ENCODE measurements at regions not wholly inside any gene's neighbourhood (a gene's known extent, or its start where the extent isn't known, plus 50 kb on each side); places are given as distances from the start of the nearest gene placed in this dataset.

DNA sequence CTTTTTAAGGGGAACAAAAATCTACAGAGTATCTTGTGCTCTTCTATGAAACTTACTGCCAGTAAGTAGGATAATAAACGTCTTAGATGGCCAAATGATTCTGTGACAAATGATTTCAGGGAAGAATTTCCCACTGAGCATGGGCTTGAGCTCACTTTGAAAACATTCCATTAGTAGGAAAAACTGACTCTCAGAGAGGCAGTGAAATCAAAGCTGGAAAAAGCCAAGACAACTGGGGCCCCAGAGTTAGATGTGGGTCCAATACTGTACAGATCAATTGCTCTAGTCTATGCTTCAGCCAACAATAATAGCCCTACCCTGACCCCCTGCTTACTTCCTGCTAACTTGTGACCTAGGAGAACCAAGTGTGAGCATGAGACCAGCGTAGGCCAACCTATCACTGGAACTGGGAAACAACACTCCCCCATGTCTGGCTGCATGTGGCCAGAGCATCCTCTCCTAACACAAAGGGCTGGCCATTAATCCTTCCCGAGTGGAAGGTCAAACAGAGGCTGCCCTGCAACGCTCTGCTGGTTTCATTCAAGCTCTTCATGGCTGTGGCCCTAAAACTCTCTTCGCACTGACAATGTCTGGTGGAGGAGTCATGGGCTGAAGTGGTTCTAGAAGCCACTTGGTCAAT, 68.8 kb downstream of the FOXB1 start:
- in situ Hi-C loops (cut with MboI; ENCODE audit: low pct_unique_long_range_greater_than_20kb, low sequenced_read_pairs, unreplicated experiment), result no loop called here
- TF ChIP-seq, protein P1, sequence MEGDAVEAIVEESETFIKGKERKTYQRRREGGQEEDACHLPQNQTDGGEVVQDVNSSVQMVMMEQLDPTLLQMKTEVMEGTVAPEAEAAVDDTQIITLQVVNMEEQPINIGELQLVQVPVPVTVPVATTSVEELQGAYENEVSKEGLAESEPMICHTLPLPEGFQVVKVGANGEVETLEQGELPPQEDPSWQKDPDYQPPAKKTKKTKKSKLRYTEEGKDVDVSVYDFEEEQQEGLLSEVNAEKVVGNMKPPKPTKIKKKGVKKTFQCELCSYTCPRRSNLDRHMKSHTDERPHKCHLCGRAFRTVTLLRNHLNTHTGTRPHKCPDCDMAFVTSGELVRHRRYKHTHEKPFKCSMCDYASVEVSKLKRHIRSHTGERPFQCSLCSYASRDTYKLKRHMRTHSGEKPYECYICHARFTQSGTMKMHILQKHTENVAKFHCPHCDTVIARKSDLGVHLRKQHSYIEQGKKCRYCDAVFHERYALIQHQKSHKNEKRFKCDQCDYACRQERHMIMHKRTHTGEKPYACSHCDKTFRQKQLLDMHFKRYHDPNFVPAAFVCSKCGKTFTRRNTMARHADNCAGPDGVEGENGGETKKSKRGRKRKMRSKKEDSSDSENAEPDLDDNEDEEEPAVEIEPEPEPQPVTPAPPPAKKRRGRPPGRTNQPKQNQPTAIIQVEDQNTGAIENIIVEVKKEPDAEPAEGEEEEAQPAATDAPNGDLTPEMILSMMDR (IDR thresholded peaks at IDR 0.05; ENCODE audit: extremely low read depth, insufficient read depth, missing control alignments), result no peak
- DNase-seq (ENCODE audit: low spot score), result no peak

DNA sequence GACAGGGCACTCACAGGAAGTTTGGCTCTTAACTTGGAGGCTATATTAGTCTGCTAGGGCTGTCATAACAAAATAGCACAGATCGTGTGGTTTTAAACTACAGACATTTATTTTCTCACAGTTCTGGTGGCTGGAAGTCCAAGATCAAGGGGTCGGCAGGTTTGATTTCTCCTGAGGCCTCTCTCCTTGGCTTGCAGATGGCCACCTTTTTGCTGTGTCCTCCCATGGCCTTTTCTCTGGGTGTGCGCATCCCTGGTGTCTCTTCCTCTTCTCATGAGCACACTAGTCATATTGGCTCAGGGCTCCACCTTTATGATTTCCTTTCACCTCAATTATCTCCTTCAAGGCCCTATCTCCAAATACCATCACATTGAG, 69.3 kb downstream of the FOXB1 start:
- TF ChIP-seq, protein P1 (IDR thresholded peaks at IDR 0.05; ENCODE audit: extremely low read depth, insufficient read depth, missing control alignments), result no peak
- no peak for DNase-seq (ENCODE audit: low spot score)
- in situ Hi-C loops (cut with MboI; ENCODE audit: low pct_unique_long_range_greater_than_20kb, low sequenced_read_pairs, unreplicated experiment), result no loop called here

DNA sequence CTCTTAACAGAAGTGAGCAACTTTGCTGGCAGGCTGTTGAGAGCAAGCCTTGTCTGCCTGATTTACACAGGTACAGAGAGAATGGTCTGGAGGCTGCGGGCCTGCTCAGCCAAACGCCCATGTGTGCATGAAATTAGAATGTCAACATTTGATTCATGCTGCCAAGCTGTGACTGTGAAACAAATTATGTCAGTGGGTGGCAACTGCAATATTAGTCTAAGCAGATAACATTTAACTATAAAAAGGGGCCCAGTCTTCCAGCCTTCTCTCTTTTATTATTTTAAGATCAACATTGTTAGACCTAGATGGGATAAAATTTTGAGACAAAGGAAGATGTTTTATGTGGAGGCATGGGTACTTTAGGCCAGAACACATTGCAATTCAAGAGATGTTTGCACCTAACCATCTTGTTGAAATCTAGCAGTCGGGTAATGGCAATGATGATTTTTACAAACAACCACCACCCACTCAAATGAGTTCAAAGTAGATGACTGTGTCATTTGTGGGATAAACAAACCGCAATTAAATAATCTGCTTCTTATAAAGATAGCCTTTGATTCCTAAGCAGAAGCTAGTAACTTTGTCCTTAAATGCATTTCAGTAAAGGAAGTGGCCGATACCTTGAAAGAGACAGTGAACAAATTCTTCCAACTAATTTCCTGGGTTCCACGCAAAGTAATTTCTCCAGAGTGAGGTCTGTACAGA, 70.2 kb downstream of the FOXB1 start:
- TF ChIP-seq, protein P1 (IDR thresholded peaks at IDR 0.05; ENCODE audit: extremely low read depth, insufficient read depth, missing control alignments), result no peak
- no peak for DNase-seq (ENCODE audit: low spot score)
- in situ Hi-C loops (cut with MboI; ENCODE audit: low pct_unique_long_range_greater_than_20kb, low sequenced_read_pairs, unreplicated experiment), result no loop called here

DNA sequence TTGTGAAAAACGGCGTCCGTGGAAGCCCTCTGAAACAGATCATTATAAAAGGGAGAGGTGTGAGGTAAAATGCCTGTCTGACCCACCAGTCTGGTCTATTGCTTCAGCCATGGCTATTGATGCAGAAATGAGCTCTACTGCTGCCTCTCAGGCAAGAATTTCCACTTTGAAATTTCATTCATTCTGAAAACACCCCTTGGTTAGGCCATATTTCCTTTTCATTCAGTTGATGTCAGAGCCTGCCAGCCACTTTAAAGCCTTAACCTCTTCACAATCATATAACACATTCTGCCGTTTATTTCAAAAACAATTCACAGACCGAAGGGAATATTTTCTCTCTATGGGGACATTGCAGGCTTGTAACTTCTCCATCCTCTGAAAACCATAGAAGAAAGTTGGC, 71.9 kb downstream of the FOXB1 start:
- TF ChIP-seq, protein P1 (IDR thresholded peaks at IDR 0.05; ENCODE audit: extremely low read depth, insufficient read depth, missing control alignments), result no peak
- DNase-seq (ENCODE audit: low spot score), result no peak
- in situ Hi-C loops (cut with MboI; ENCODE audit: low pct_unique_long_range_greater_than_20kb, low sequenced_read_pairs, unreplicated experiment), result no loop called here

DNA sequence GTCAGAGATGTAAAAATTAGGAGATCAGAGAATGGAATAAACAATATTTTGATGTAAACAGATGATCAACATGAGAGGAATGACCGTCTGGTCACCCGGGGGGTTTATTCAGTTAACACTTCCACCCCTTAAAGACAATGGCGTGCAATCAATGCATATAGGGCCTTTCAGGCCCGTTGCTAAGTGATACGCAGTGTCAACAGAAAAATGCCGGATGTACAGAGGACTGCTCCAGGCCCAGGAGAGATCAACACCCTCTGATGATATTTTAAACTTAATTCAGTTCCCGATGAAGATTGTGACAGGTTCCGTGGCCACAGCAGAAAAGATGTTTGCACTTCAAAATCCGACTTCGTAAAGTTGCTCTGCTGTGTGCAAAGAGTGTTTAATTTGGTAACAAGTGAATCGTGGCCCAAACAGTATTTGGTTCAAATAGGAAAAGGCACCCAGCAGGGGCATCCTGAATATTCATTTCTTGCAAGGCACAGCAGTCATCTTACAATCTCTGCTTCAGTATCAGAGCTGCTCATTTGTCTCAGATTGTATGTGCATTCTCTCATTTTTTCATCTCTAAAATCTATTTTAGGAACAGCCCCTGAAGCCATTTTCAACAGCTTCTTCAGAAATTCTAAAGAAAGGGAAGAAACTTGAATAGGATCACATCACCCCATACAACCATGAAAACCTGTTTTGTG, 72.6 kb downstream of the FOXB1 start:
- in situ Hi-C loops (cut with MboI; ENCODE audit: low pct_unique_long_range_greater_than_20kb, low sequenced_read_pairs, unreplicated experiment), result no loop called here
- DNase-seq (ENCODE audit: low spot score), result no peak

DNA sequence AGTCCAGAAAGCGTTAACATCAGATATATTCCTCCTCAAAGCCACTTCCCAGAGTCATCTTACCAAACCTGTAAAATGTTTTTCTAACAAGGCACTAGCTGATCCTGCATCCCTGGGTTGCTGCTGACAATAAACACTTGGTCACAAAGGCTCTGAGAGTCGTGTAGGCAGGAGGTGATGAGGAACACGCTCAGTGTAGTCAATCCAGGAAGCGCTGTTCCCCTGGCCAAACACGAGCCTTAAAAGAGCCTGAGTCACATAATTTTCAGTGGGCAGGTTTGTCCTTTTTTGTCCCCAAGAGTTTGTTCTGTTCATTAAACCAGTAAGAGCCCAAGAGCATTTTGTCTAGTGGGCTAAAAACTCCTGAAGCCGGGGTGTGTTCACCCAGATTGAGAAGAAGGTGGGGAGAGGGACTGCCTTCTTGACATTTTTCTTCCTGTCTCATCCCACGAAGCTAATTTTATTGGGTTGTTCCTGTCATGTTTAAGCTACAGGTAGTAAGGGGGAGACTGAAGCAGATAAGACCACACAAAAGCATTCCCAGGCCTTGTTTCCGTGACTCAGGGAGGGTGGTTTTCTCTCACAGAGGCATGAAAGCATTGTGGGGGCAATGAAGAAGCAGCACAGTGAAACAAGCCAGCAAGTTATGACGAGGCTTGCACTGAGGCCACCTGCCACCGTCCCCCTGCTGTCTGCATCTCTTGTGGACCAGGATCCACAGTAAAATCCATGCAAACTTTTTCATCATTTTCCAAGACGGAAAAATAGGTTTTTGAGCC, 73.7 kb downstream of the FOXB1 start:
- no peak for DNase-seq (ENCODE audit: low spot score)
- TF ChIP-seq, protein P1 (IDR thresholded peaks at IDR 0.05; ENCODE audit: extremely low read depth, insufficient read depth, missing control alignments), result no peak
- in situ Hi-C loops (cut with MboI; ENCODE audit: low pct_unique_long_range_greater_than_20kb, low sequenced_read_pairs, unreplicated experiment), result no loop called here

More for the DNA sequence above, 72.6 kb downstream of the FOXB1 start:
- TF ChIP-seq, protein P1 (IDR thresholded peaks at IDR 0.05; ENCODE audit: extremely low read depth, insufficient read depth, missing control alignments), result no peak

All from GM13977 (cell line).